GM18517 (cell line): ENCODE measurements at regions not wholly inside any gene's neighbourhood (a gene's known extent, or its start where the extent isn't known, plus 50 kb on each side); places are given as distances from the start of the nearest gene placed in this dataset.
"Not testable (repeated sequence)": the region's sequence is repeated elsewhere in the genome, so short reads cannot be mapped to it uniquely, and the experiment has no call there.

ENCODE experiments used
- ATAC-seq: cut with Tn5 transposase; IDR thresholded peaks from one replicate; pipeline ENCODE4 v1.9.1; 2021; ENCODE audit warnings: mild to moderate bottlenecking, moderate library complexity; ENCODE audit not compliant: unreplicated experiment

DNA sequence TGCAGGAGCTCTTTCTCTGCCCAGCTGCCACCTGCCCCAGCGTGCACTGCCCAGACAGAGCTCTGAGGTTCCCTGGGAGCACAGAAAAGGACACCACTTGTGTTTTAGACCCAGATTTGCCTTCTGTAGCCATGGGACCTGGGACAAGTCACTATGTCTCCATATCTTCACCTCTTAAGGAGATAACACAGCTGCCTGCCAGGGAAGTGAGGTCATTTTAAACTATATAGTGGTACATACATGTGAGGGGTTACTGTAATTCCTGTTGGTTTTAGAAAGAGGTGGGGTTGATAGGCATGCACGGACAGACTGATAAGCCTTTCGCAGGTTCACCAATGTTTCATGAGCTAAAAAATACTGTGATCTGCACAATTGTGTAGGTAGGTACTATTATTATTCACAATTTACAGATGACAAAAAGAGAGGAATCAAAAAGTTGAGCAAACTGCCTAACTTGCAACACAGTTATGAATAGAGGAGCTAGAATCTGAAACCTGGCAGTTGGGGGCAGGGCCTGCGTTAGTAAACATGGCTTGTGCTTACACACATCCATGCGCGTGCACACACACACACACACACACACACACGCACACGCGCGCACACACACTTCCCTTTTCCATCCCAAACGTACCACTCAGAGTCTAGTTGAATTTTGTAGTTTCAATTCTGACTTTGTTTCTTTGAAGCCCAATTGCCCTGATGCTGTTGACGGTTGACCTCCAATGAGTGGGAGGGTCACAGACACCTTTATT, 193.6 kb downstream of the FAM43A start:
- no peak for ATAC-seq

- no peak for ATAC-seq
Measured at GRCh38 chr3:194879991-194880939, 194.6 kb downstream of the FAM43A start.

DNA sequence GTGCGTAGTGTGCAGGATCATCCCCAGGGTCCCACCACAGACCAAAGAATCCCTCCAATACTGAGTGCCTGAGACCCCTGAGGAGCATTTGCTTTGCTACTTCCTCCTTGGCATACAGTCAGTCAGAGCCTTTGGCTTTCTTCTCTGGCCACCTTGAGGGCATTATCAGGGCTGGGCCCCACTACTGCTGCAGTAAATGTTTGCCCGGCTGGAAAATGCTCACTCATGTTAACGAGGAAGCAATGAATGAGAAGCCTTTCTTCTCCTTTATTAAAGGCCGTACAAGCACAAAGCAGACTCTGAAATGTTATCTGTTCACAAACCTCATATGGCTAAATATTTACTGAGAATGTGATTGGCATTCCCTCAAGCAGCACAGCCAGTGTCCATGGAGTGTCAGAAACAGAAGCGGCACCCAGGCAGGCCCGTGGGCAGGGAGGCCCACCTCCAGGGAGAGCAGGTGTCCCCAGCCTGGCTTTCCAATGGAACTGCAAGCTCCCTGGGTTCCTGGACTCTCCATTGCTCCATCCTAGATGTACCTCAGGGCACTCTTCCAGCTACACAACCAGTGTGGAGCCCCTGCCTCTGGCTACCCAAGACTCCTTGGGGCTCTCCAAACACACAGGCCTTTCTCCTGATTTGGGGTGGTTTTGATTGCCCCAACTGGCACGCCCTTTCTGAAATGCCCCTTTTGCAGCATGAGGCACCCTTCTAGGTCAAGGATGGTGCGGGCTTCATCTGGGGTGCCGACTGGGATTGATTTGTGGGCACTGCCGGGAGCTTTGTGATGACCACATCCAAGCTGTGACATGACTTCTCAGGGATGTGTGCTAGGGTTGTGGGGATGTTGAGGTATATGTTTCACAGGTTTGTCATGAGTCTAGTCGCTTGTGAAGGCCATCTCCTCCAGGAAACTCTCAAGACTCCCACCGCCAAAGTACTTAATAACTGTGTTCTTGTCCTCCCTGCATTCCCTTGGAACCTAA, 195.6 kb downstream of the FAM43A start:
- ATAC-seq: no peak

DNA sequence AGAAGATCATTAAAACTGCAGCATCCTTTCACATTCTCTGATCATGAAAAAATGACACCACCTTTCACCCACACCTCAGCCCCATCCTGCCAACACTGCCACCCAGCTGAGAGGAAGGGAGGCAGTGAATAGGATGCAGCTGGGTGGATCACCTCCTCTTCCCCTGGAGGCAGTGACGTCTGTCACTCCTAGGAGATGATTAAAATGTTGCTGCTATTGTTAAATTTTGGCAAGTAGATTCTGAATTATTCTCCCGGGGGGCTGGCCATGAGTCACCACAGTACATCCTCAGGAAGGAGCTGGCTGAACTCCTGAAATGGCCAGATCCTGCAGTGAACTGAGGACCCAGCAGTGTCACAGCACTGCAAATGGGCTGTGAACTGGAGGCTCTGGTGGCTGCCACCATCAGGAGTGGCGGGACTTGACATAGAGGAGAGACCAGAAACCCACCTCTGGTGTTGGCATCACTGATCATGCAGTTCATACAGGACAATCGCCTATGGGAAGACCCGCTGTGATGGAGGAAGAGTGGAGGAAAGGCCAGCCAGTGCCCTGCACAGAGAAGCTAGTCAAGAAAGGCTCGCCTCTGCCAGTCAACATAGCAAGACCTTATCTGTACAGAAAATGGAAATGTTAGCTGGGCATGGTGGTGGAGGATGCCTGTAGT, 199.1 kb downstream of the FAM43A start:
- no peak for ATAC-seq

DNA sequence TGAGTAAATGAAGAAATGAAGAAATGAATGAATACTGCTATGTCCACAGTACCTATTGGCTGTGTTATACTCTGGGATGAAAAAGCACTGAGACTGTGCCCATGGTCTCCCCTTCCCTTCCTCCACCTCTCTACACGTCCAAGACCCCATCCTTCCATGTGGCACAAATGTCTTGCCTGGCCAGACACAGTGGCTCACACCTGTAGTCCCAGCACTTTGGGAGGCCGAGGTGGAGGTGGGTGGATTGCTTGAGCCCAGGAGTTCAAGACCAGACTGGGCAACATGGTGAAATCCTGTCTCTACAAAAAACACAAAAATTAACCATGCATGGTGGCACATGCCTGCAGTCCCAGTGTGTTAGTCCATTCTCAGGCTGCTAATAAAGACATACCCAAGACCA, 200.1 kb downstream of the FAM43A start:
- no peak for ATAC-seq

- ATAC-seq: no peak
Measured at GRCh38 chr3:194886836-194887235, 201.2 kb downstream of the FAM43A start.

GRCh38 chr3:194888062-194888461, 202.4 kb downstream of the FAM43A start:
- ATAC-seq: not testable (repeated sequence)

DNA sequence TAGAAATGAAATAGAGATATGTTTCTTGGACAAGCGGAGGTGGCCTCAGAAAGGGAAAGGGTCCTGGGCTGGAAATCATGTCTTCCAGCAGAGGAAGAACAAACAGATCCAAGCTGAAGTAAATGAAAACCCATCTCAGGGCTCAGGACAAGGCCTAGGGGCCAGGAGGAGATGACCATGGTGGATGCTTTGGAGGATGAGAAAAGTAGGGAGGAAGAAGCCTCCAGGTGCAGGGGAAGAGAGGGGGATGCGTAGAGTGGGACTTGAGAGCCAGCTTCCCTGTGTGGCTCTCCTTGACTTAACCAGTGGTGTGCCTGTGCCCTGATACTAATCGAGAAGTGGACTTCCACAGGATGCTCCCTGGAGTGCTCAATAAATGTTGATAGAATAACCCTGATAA, 203.2 kb downstream of the FAM43A start:
- ATAC-seq: no peak

DNA sequence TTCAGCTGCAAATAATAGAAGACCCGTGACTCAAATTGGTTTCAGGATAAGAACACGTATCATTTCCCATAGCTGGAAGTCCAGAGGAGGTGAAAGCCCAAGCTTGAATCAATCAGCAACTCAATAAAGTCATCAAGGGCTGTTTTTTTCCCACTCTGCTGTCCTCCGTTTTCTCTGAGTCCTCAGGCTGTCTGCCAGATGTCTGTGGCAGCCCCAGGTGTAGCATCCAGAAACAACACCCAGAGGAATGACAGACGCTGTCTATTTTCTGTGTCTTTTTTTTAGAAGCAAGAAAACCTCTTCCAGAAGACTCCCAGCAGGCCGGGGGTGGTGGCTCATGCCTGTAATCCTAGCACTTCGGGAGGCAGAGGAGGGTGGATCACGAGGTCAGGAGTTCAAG, 204.4 kb downstream of the FAM43A start:
- ATAC-seq: no peak

DNA sequence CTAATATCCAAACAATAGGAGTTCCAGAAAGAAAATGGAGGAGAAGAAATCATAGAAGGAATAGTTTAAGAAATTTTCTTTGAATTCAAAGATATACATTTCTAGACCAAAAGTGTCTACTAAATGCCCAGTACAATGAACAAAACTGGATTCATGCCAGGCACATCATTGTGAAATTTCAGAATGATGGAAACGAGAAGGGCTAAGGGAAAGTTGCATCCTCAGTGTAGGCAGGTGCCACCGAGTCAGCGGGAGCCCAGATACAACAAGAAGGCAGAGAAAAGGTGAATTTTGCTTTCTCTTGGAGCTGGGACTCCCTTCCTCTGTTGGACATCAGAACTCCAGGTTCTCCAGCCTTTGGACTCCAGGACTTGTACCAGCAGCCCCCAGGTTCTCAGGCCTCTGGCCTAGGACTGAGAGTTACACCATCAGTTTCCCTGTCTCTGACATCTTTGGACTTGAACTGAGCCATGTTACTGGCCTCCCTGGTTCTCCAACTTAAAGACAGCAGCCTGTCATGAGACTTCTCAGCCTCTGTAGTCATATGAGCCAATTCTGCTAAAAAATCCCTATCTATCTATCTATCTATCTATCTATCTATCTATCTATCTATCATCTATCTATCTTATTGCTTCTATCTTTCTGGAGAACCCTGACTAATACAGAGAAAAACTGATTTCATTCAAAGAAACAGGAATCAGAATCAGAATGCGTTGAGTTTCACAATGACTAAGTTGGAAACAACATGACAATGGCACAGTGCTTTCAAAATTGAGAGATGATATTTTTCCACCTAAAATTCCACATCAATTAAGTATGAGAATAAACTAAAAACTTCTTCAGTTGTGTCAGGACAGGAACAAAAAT, 207.7 kb downstream of the FAM43A start:
- ATAC-seq: no peak

DNA sequence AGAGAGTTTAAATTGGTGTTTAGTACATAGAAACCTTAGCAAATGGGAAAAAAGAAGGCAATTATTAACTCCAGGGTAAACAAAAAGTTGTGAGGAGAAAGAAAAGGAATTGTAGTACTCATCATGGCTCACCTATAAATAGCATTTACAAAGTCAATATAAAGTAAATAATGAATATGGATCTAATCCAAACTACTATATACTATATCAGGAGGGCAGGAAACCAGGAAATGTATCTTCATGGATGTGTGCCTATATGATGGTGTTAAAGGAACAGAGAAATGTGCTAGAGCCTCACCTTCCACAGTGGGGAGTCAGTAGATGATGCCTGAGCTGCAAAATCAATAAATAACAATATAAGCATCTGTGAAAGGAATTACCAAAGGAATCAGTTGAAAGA, 208.9 kb downstream of the FAM43A start:
- no peak for ATAC-seq

GRCh38 chr3:194900854-194901522, 215.3 kb downstream of the FAM43A start:
- no peak for ATAC-seq

DNA sequence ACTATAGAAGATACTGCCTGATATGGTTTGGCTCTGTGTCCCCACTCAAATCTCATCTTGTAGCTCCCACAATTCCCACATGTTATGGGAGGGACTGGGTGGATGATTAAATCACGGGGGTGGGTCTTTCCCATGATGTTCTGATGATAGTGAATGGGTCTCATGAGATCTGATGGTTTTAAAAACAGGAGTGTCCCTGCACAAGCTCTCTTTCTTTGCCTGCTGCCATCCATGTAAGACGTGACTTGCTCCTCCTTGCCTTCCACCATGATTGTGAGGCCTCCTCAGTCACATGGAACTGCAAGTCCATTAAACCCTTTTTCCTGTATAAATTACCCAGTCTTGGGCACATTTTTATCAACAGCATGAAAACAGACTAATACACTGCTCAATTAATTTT, 217.8 kb downstream of the FAM43A start:
- ATAC-seq: not testable (repeated sequence)

DNA sequence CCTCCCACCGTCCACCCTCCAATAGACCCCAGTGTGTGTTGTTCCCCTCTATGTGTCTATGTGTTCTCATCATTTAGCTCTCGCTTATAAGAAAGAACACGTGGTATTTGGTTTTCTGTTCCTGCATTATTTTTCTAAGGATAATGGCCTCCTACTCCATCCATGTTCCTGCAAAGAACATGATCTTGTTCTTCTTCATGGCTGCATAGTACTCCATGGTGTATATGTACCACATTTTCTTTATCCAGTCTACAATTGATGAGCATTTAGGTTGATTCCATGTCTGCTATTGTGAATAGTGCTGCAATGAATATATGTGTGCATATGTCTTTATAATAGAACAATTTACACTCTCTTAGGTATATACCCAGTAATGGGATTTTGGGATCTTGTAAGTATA, 219.3 kb downstream of the FAM43A start:
- not testable (repeated sequence) for ATAC-seq

DNA sequence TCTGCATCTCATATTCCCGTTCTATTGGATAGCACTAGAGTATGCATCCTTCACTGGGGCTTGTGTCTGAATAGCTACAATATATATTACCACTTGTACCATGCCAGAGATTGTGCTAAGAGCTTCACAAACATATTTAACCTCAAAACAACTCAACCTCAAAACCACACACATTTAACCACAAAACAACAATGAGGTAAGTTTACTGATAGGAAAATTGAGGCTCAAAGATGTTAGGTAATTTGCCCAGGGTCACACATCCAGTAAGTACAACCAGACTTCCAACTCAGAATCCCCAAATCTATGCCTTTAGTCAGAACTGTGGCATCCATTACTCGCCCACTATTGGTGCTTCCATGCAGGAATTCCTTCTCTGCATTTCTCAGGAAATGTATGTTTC, 220.0 kb downstream of the FAM43A start:
- no peak for ATAC-seq

DNA sequence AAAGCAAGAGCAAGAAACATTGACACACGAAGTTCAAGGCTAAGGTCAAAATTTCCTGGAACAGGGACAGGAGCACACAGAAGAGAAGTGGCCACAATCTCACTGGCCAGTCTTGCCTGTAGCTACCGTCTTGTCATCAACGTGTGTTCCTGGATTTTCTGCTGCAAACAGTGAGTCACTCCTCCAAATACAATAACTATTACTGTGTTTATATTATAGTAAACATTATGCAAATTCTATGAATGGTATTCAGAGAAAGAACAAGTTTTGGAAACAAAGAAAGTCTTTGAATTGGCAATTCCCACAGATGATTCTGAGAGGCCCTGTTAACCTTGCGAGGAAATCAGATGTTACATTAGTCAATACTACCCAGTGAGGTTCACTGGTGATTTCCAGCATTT, 220.5 kb downstream of the FAM43A start:
- no peak for ATAC-seq

DNA sequence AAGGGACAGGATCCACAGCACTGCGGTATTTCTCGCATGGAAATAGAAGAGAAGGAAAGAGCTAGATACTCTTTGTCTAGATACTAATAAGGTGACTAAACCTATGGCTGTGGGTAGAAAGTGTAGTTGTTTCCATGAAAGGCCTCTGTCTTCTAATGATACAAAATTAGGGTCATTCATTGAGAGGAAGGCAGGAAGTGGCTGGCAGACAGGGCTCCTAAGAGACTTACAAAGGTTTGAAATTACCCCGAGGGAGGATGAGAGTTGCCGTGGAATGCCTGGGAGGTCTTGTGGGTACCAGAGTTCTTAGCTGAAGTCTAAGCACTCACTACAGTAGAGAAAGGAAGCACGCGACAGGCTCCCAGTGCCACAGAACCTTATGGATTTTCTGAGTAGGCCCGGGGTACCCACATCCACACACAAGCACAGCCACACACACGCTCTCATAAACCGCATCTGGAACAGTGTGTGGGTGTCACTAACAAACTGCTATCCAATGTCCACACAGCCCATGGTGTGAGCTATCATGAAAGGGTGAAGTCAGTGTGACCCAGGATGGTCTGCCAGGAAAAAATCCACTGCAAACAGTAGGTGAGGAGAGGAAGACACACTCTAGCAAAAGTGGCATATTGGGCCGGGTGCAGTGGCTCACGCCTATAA, 221.4 kb downstream of the FAM43A start:
- no peak for ATAC-seq

DNA sequence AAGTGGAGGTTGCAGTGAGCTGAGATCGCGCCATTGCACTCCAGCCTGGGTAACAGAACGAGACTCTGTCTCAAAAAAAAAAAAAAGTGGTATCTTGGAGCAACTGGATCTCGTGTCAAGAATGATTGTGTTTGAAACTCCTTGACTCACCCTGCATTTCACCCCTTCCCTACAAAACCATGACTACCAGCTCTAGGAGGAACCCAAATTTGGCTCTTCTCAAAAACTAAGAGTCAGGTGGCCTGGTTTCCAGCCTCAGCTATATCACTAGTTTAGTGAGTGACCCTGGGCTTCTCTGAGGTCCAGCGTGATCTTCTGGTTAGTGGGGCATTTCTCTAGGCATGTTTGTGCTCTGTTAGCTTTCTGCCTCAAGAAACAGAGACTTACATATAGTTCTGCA, 222.1 kb downstream of the FAM43A start:
- no peak for ATAC-seq
